Small intestine (tissue), 7 donors: ENCODE measurements at regions not wholly inside any gene's neighbourhood (a gene's known extent, or its start where the extent isn't known, plus 50 kb on each side); places are given as distances from the start of the nearest gene placed in this dataset.

Source experiments
- DNase-seq, 2 donors: peaks; one replicate each; pipeline versions ENCODE4 v3.0.0 to v3.0.0-alpha.2; 2013
- FAIRE-seq: peaks from 2 replicates; lab custom pipeline; 2012; peaks lifted over from hg19 to GRCh38; lab: Jason Lieb, UNC
- H3K27ac ChIP-seq, 3 donors: one replicate each; pipeline ENCODE4 v1.5.1; 2013; ENCODE audit warnings: low read length in 2 of 3, mild to moderate bottlenecking in 2 of 3, control low read depth in 1 of 3, inconsistent platforms in 1 of 3, low read depth in 1 of 3, moderate library complexity in 1 of 3
- H3K27me3 ChIP-seq, 3 donors: one replicate each; pipeline ENCODE4 v1.6.1; 2013; ENCODE audit warnings: low read length in 3 of 3, inconsistent platforms in 1 of 3; ENCODE audit not compliant: control insufficient read depth in 3 of 3, insufficient read depth in 3 of 3
- H3K36me3 ChIP-seq, 3 donors: one replicate each; pipeline ENCODE4 v1.6.1; 2013; ENCODE audit warnings: low read length in 3 of 3, inconsistent platforms in 1 of 3, low read depth in 1 of 3, mild to moderate bottlenecking in 1 of 3, moderate library complexity in 1 of 3; ENCODE audit not compliant: control insufficient read depth in 3 of 3, insufficient read depth in 2 of 3
- H3K4me1 ChIP-seq, 3 donors: one replicate each; pipeline ENCODE4 v1.6.1; 2013; ENCODE audit warnings: low read length in 2 of 3, inconsistent platforms in 1 of 3, low read depth in 1 of 3, mild to moderate bottlenecking in 1 of 3, moderate library complexity in 1 of 3; ENCODE audit not compliant: control insufficient read depth in 3 of 3, insufficient read depth in 2 of 3
- H3K4me3 ChIP-seq, 3 donors: one replicate each; pipeline ENCODE4 v1.5.1; 2013; ENCODE audit warnings: low read length in 3 of 3, control low read depth in 1 of 3, inconsistent platforms in 1 of 3, low read depth in 1 of 3, mild to moderate bottlenecking in 1 of 3, moderate library complexity in 1 of 3
- H3K9me3 ChIP-seq, 2 donors: one replicate each; pipeline ENCODE4 v1.6.1; 2013; ENCODE audit warnings: low read depth in 1 of 2, low read length in 1 of 2; ENCODE audit not compliant: control insufficient read depth in 2 of 2, insufficient read depth in 1 of 2
- WGBS, 3 donors: extraction: QIAGEN DNeasy Blood & Tissue Kit; methylation state at CpG; one replicate each; pipeline ENCODE4 v1.1.7; 2013; 5-methylcytosine and 5-hydroxymethylcytosine counted together
- donor health status: healthy with polysubstance abuse.
- donor health status: control.
- donor health status: control.
- donor health status: Bipolar disorder and iron deficiency.
- donor health status: healthy.

DNA sequence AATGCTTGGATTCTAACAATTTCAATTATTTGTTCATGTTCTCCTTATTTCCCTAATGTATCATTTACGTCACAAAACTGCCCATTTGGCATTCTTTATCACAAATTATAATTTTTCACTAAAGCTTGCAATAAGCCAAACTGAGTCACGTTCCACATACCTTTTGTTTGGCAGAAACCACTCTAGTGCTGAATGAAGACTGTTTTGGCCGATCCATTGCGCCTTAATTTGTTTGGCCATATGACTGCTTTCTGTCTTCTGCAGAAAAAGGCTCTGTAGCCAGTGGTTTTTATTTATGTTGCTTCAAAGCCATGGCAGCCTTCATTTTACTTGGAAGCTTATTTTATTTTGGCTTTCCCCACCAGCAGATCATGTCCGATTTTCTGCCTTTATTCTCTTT, 184.4 kb upstream of the HAND2 start:
- Histone ChIP-seq H3K27ac (no peak overlapping the region), H3K36me3 (no peaks in the 10 kb centered on the region), H3K9me3 (peaks cover 0 to 16% of the 10 kb centered on the region in 2 donors), H3K4me3 (no peak overlapping the region), H3K27me3 (no peaks in the 10 kb centered on the region), H3K4me1 (no peaks in the 10 kb centered on the region)
- FAIRE-seq (no peak), DNase-seq (no peak)
- 62 to 71% (median 67%) methylated on average over 5 of the region's 5 CpGs for WGBS, 3 donors

DNA sequence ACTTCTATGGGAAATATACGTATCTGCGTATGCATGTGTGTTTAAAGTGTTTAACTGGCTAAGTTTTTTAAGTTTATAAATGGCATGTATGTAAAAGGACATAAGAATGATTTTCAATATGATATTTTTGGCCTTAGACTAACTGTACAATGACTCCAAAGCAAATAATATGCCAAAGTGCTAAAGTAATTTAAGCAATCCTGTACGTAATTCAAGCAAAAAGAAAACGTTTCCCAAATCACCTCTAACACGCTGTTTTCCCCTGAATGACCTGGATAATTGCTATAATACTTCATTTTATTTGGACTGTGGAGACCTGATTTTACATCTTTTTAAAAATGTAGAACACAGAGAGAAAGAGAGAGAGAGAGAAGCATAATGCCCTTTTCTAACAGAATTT, 183.0 kb upstream of the HAND2 start:
- 83 to 87% (median 84%) methylated on average over 5 of the region's 5 CpGs for WGBS, 3 donors
- no peak for DNase-seq
- Histone ChIP-seq H3K9me3 (peaks cover 0 to 11% of the 10 kb centered on the region in 2 donors), H3K27ac (no peak overlapping the region), H3K4me1 (no peaks in the 10 kb centered on the region), H3K36me3 (no peaks in the 10 kb centered on the region), H3K4me3 (no peak overlapping the region), H3K27me3 (no peaks in the 10 kb centered on the region)
- FAIRE-seq, result no peak

DNA sequence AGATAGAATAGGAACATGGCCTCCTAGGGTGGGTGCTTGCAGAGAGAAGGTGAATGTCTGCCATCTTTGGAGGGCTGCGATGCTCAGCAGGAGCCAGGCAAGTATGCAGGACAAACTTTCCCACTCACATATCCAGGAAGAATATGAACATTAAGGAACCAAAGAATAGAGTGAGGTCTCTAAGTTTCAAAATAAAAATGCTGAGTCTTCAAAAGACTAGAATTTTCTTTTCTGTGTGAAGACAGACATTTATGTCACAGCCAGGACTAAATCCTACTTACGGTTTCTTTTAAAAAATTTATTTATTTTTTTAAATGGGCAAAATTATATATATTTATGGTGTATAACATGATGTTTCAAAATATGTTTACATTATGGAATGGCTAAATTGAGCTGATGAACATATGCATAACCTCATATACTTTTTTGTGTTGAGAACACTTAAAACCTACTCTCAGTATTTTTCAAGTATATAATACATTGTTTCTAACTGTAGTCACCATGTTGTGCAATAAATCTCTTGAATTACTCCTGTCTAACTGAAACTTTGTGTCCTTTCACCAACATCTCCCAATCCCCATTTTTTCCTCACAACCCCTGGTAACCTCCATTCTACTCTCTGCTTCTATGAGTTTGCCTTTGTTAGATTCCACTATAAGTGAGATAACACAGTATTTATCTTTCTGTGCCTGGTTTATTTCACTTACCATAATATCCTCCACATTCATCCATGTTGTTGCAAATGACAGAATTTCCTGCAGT, 177.8 kb upstream of the HAND2 start:
- no peak for DNase-seq
- no peak overlapping the region for H3K27ac ChIP-seq
- H3K36me3 ChIP-seq, result no peaks in the 10 kb centered on the region
- no peaks in the 10 kb centered on the region for H3K27me3 ChIP-seq
- no peak for FAIRE-seq
- H3K4me1 ChIP-seq, result no peaks in the 10 kb centered on the region
- WGBS, 3 donors, result 85 to 98% (median 95%) methylated on average over 2 of the region's 2 CpGs
- H3K4me3 ChIP-seq, result no peak overlapping the region
- H3K9me3 ChIP-seq, result no peaks in the 10 kb centered on the region

DNA sequence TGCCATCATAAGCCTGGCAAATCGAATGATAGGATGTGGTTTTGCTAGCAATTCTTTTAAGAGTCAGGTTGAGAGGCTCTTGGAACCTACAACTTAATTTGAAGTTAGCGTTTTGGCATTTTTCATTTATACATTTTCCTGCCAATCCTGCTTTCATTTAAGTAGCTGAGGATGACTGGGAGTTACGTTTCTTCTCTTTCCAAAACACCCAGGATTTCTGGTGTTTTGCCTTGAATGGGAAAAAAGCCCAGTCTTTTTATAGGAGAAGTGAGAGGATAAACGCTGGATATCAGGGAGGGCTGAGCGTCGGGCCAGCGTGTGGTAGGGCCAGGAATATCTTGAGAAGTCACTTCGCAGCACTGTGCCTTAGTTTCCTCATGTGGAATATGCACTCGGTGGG, 174.2 kb upstream of the HAND2 start:
- DNase-seq (no peak), FAIRE-seq (no peak)
- no peak overlapping the region for H3K27ac ChIP-seq
- no peaks in the 10 kb centered on the region for H3K36me3 ChIP-seq
- no peak overlapping the region for H3K4me3 ChIP-seq
- no peaks in the 10 kb centered on the region for H3K4me1 ChIP-seq
- 73 to 80% (median 79%) methylated on average over 9 of the region's 9 CpGs for WGBS, 3 donors
- H3K9me3 ChIP-seq, result no peaks in the 10 kb centered on the region
- H3K27me3 ChIP-seq, result no peaks in the 10 kb centered on the region

DNA sequence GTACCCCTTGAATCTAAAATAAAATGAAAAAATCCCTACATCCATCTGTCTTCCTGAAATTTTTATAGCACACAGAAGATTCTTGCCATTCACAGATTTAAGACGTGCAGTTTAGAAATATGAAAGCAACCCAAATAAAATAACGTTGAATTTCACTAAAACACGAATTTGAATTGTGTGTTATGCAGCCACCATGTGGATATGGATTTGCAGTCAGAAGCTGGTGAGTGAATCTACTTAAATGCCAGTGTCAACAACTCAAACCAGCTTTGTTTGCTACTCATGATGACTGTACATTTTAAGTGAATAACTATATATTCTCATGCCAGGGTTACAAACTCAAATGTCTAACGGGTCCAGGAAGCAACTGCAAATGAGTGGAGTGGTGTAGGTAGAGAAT, 173.0 kb upstream of the HAND2 start:
- Histone ChIP-seq H3K4me1 (no peaks in the 10 kb centered on the region), H3K9me3 (no peaks in the 10 kb centered on the region), H3K27ac (no peak overlapping the region), H3K36me3 (no peaks in the 10 kb centered on the region), H3K27me3 (no peaks in the 10 kb centered on the region), H3K4me3 (no peak overlapping the region)
- 71 to 82% (median 75%) methylated on average over 4 of the region's 4 CpGs for WGBS, 3 donors
- no peak for FAIRE-seq
- DNase-seq, result no peak

DNA sequence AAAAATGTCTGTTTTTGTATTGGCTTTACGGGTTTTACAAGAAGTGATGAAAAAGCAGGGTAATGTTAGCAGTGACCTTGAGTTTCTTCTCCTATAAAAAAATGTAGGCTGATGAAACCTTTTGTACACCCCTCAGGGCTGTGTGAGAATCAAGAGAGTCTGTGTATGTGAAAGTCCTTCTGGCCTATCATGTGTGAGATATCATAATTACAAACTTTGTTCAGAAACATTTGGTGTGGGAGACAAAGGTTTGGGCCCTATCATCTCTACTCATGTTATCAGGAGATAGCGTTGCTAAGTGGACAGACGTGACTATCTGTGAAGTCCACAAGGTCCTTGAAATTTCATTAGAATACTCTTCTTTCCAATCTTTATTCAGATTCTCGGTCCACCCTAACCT, 170.6 kb upstream of the HAND2 start:
- DNase-seq (no peak), FAIRE-seq (no peak)
- Histone ChIP-seq H3K27me3 (no peaks in the 10 kb centered on the region), H3K9me3 (no peaks in the 10 kb centered on the region), H3K4me1 (no peaks in the 10 kb centered on the region), H3K36me3 (no peaks in the 10 kb centered on the region), H3K27ac (no peak overlapping the region), H3K4me3 (no peak overlapping the region)
- WGBS, 3 donors, result 66 to 79% (median 74%) methylated on average over 4 of the region's 4 CpGs

DNA sequence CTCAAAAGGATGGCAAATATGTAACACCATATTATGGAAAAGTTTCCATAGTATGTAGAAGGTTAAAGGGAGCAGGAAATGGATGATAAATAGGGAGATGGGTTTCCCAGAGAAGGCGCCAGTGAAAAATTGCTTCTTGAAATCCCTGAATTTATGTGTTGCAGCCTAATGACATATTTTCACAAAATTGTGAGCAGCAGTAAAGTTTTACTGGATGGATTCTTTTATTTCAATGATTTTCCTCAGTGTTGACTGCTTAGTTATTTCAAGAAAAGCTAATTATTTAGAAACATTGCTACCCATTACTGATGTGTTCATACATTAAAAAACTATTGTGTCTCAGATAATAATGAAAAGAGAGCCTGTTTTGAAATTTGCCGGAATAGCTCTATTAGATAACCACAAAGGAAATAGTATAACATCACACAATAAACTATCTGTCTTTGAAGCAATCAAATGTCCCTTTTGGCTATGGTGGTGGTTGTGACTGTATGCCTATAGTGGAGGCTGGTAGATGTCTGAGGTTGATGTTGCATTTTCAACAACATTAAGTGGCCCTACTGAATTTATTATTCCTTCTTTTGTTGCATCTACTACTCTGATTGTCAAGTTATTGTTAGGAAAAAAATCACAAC, 169.9 kb upstream of the HAND2 start:
- Histone ChIP-seq H3K4me1 (no peaks in the 10 kb centered on the region), H3K9me3 (no peaks in the 10 kb centered on the region), H3K27ac (no peak overlapping the region), H3K36me3 (no peaks in the 10 kb centered on the region), H3K4me3 (no peak overlapping the region), H3K27me3 (no peaks in the 10 kb centered on the region)
- DNase-seq, result no peak
- 75 to 93% (median 84%) methylated on average over 2 of the region's 2 CpGs for WGBS, 3 donors
- no peak for FAIRE-seq

DNA sequence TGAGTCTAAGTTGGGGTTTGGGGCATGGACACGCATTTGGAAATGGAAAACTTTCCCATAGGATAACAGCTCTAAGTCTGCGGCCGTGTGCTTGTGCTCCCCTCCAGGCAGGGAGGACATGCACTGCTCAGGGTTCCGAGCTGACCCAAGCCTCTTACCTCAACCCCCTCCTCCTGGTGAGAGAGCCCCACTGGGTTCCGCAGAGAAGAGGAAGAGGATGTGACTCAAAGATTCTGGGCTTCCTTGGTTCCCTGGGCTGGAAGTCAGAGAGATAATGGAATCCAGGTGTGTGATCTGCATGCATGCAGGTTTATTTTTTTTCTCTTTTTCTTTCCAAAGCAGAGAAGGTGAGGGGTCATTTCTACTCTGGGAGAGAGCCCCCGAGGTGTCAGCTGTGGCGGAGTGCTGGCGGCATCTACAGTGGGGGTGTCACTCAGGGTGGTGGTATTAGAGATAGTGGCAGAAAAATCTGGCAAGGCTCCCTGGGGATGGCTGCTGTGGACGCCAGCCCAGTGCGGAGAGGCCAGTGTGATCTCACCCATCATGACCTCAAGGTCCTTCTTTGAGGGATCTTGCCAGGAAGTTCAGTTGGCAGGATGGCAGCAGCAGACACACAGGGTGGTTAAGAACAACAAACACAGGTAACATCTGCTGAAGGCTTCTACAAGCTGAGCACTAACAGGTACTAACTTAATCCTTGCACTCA, 168.7 kb upstream of the HAND2 start:
- H3K27me3 ChIP-seq, result no peaks in the 10 kb centered on the region
- no peak for FAIRE-seq
- no peaks in the 10 kb centered on the region for H3K4me1 ChIP-seq
- no peaks in the 10 kb centered on the region for H3K9me3 ChIP-seq
- 68 to 81% (median 74%) methylated on average over 10 of the region's 10 CpGs for WGBS, 3 donors
- H3K27ac ChIP-seq, result no peak overlapping the region
- H3K4me3 ChIP-seq, result no peak overlapping the region
- no peak for DNase-seq
- no peaks in the 10 kb centered on the region for H3K36me3 ChIP-seq
